ENCODE measurements at regions not wholly inside any gene's neighbourhood (a gene's known extent, or its start where the extent isn't known, plus 50 kb on each side); places are given as distances from the start of the nearest gene placed in this dataset.

DNA sequence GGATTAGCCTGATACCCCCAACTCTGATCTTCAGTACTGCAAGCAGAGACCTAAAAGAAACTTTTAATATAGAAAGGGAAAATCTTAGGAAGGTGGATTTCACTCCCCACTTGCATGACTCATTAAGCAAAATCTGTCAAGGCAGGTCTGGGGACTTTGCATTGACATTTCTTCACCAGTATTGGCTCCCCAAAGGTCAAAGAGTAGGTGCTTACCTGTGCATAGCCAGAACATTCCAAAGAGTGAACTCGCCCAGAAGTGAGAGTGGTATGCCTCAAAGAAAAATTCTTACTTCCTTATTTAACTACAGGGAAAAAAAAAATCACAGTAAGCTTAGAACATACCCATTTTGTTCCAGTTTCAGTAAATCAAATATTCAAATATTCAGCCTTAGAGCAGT is 140.9 kb upstream of the TP63 start:
- TF ChIP-seq, protein P1, sequence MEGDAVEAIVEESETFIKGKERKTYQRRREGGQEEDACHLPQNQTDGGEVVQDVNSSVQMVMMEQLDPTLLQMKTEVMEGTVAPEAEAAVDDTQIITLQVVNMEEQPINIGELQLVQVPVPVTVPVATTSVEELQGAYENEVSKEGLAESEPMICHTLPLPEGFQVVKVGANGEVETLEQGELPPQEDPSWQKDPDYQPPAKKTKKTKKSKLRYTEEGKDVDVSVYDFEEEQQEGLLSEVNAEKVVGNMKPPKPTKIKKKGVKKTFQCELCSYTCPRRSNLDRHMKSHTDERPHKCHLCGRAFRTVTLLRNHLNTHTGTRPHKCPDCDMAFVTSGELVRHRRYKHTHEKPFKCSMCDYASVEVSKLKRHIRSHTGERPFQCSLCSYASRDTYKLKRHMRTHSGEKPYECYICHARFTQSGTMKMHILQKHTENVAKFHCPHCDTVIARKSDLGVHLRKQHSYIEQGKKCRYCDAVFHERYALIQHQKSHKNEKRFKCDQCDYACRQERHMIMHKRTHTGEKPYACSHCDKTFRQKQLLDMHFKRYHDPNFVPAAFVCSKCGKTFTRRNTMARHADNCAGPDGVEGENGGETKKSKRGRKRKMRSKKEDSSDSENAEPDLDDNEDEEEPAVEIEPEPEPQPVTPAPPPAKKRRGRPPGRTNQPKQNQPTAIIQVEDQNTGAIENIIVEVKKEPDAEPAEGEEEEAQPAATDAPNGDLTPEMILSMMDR (conservative IDR thresholded peaks at IDR 0.05 in 1 of 2, IDR thresholded peaks at IDR 0.05 in 1 of 2; ENCODE audit: extremely low read depth in 1 of 2, insufficient read depth in 1 of 2, low read depth in 1 of 2, low read length in 2 of 2) = no peak
- no peak for TF ChIP-seq EZH2 (IDR thresholded peaks at IDR 0.05; ENCODE audit: borderline replicate concordance, low read length)

Measured in mammary epithelial cell (primary cell).